Neural progenitor cell (in vitro differentiated cells): ENCODE measurements at regions not wholly inside any gene's neighbourhood (a gene's known extent, or its start where the extent isn't known, plus 50 kb on each side); places are given as distances from the start of the nearest gene placed in this dataset.

Experiments
- DNase-seq: peaks from one replicate; pipeline ENCODE4 v3.0.0-alpha.2; 2016; ENCODE audit warnings: low spot score
- H2AFZ ChIP-seq: fragments of 200-600 bp; sonication (generic); replicated peaks from 2 replicates; pipeline ENCODE4 v1.6.1; 2016; ENCODE audit warnings: antibody characterized with exemption
- H3F3A ChIP-seq: fragments of 200-600 bp; sonication (generic); 2 replicates; pipeline ENCODE4 v1.6.1; 2016; ENCODE audit warnings: antibody characterized with exemption, low read depth
- H3K27ac ChIP-seq: fragments of 200-600 bp; sonication (generic); 2 replicates; pipeline ENCODE4 v1.5.1; 2016; ENCODE audit warnings: mild to moderate bottlenecking
- H3K27me3 ChIP-seq: fragments of 200-600 bp; sonication (generic); 2 replicates; pipeline ENCODE4 v1.6.1; 2016; ENCODE audit warnings: mild to moderate bottlenecking, moderate library complexity
- H3K36me3 ChIP-seq: fragments of 200-600 bp; sonication (generic); 2 replicates; pipeline ENCODE4 v1.5.1; 2016
- H3K4me1 ChIP-seq: fragments of 200-600 bp; sonication (generic); 2 replicates; pipeline ENCODE4 v1.6.1; 2016; ENCODE audit warnings: mixed run types
- H3K4me2 ChIP-seq: fragments of 200-600 bp; sonication (generic); 2 replicates; pipeline ENCODE4 v1.6.1; 2016
- H3K4me3 ChIP-seq: fragments of 200-600 bp; sonication (generic); 2 replicates; pipeline ENCODE4 v1.5.1; 2016
- H3K79me2 ChIP-seq: fragments of 200-600 bp; sonication (generic); 2 replicates; pipeline ENCODE4 v1.6.1; 2016; ENCODE audit warnings: low read depth
- H3K9ac ChIP-seq: fragments of 200-600 bp; sonication (generic); 2 replicates; pipeline ENCODE4 v1.6.1; 2016
- H3K9me3 ChIP-seq: fragments of 200-600 bp; sonication (generic); 2 replicates; pipeline ENCODE4 v1.5.1; 2016; ENCODE audit warnings: low read depth
- H4K20me1 ChIP-seq: fragments of 200-600 bp; sonication (generic); 2 replicates; pipeline ENCODE4 v1.6.1; 2016; ENCODE audit warnings: low read depth
- H3K27ac Mint-ChIP-seq: 3 replicates; pipeline ENCODE4 v1.8.0; 2021; ENCODE audit warnings: mixed read lengths
- H3K27me3 Mint-ChIP-seq: 2 replicates; pipeline ENCODE4 v1.8.0; 2022; ENCODE audit warnings: low read depth, mild to moderate bottlenecking, inconsistent platforms, moderate library complexity, mixed read lengths; ENCODE audit not compliant: insufficient read depth
- H3K36me3 Mint-ChIP-seq: 3 replicates; pipeline ENCODE4 v1.8.0; 2021; ENCODE audit warnings: mixed read lengths
- H3K4me1 Mint-ChIP-seq: 3 replicates; pipeline ENCODE4 v1.8.0; 2021; ENCODE audit warnings: mixed read lengths
- H3K4me3 Mint-ChIP-seq: 3 replicates; pipeline ENCODE4 v1.8.0; 2021; ENCODE audit warnings: mild to moderate bottlenecking, moderate library complexity, mixed read lengths
- H3K9me3 Mint-ChIP-seq: 3 replicates; pipeline ENCODE4 v1.8.0; 2020; ENCODE audit warnings: mixed read lengths
- EZH2 ChIP-seq: fragments of 200-600 bp; sonication (generic); IDR thresholded peaks from 2 replicates; pipeline ENCODE4 v1.6.1; 2017; ENCODE audit warnings: antibody characterized with exemption, mild to moderate bottlenecking, moderate library complexity
- EZH2phosphoT487 ChIP-seq: fragments of 200-600 bp; sonication (generic); IDR thresholded peaks from 2 replicates; pipeline ENCODE4 v1.6.1; 2017; ENCODE audit warnings: antibody characterized with exemption
- TF ChIP-seq, protein P1 (sequence below): fragments of 200-600 bp; sonication (generic); IDR thresholded peaks from 2 replicates; pipeline ENCODE4 v1.5.1; 2017; ENCODE audit warnings: antibody characterized with exemption, mild to moderate bottlenecking

- no peak overlapping the region for H2AFZ ChIP-seq
- H3K27me3 ChIP-seq: no peaks in the 10 kb centered on the region
- H3K79me2 ChIP-seq: no peaks in the 10 kb centered on the region
- no peak overlapping the region for H3K27ac Mint-ChIP-seq
- no peak overlapping the region for H3K4me2 ChIP-seq
- H3K27ac ChIP-seq: no peak overlapping the region
- no peak for DNase-seq
- no peak overlapping the region for H3K9ac ChIP-seq
- peaks cover 32% of the 10 kb centered on the region for H3K4me1 ChIP-seq
- no peaks in the 10 kb centered on the region for H3K9me3 ChIP-seq
- H3F3A ChIP-seq: peaks cover 18% of the 10 kb centered on the region
- H3K4me3 ChIP-seq: no peak overlapping the region
- H3K4me3 Mint-ChIP-seq: no peak overlapping the region
- H4K20me1 ChIP-seq: no peaks in the 10 kb centered on the region
- peaks cover 5% of the 10 kb centered on the region for H3K4me1 Mint-ChIP-seq
- H3K36me3 Mint-ChIP-seq: no peaks in the 10 kb centered on the region
- TF ChIP-seq EZH2 (no peak), EZH2phosphoT487 (no peak)
- TF ChIP-seq, protein P1, sequence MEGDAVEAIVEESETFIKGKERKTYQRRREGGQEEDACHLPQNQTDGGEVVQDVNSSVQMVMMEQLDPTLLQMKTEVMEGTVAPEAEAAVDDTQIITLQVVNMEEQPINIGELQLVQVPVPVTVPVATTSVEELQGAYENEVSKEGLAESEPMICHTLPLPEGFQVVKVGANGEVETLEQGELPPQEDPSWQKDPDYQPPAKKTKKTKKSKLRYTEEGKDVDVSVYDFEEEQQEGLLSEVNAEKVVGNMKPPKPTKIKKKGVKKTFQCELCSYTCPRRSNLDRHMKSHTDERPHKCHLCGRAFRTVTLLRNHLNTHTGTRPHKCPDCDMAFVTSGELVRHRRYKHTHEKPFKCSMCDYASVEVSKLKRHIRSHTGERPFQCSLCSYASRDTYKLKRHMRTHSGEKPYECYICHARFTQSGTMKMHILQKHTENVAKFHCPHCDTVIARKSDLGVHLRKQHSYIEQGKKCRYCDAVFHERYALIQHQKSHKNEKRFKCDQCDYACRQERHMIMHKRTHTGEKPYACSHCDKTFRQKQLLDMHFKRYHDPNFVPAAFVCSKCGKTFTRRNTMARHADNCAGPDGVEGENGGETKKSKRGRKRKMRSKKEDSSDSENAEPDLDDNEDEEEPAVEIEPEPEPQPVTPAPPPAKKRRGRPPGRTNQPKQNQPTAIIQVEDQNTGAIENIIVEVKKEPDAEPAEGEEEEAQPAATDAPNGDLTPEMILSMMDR: no peak
- H3K27me3 Mint-ChIP-seq: peaks cover 8% of the 10 kb centered on the region
- no peaks in the 10 kb centered on the region for H3K9me3 Mint-ChIP-seq
- H3K36me3 ChIP-seq: no peaks in the 10 kb centered on the region
Measured at GRCh38 chr1:182281541-182281940, 110.0 kb downstream of the GLUL start.

GRCh38 chr1:182280504-182280900 is 111.1 kb downstream of the GLUL start:
- no peak overlapping the region for H3K4me3 Mint-ChIP-seq
- no peak overlapping the region for H3K27ac Mint-ChIP-seq
- no peaks in the 10 kb centered on the region for H3K27me3 ChIP-seq
- no peaks in the 10 kb centered on the region for H3K79me2 ChIP-seq
- no peaks in the 10 kb centered on the region for H3K9me3 Mint-ChIP-seq
- peaks cover 8% of the 10 kb centered on the region for H3K27me3 Mint-ChIP-seq
- TF ChIP-seq EZH2phosphoT487: no peak
- no peak for TF ChIP-seq EZH2
- TF ChIP-seq, protein P1: no peak
- H3K36me3 ChIP-seq: no peaks in the 10 kb centered on the region
- H3F3A ChIP-seq: peaks cover 18% of the 10 kb centered on the region
- H3K9me3 ChIP-seq: no peaks in the 10 kb centered on the region
- peak; percentile 67 for DNase-seq
- H3K9ac ChIP-seq: no peak overlapping the region
- peak overlapping the region; percentile 58 for H3K27ac ChIP-seq
- peaks cover 5% of the 10 kb centered on the region for H3K4me1 Mint-ChIP-seq
- H2AFZ ChIP-seq: no peak overlapping the region
- H3K4me3 ChIP-seq: peak overlapping the region; percentile 15
- H3K36me3 Mint-ChIP-seq: no peaks in the 10 kb centered on the region
- H4K20me1 ChIP-seq: no peaks in the 10 kb centered on the region
- peaks cover 32% of the 10 kb centered on the region for H3K4me1 ChIP-seq
- peak overlapping the region; percentile 80 for H3K4me2 ChIP-seq

DNA sequence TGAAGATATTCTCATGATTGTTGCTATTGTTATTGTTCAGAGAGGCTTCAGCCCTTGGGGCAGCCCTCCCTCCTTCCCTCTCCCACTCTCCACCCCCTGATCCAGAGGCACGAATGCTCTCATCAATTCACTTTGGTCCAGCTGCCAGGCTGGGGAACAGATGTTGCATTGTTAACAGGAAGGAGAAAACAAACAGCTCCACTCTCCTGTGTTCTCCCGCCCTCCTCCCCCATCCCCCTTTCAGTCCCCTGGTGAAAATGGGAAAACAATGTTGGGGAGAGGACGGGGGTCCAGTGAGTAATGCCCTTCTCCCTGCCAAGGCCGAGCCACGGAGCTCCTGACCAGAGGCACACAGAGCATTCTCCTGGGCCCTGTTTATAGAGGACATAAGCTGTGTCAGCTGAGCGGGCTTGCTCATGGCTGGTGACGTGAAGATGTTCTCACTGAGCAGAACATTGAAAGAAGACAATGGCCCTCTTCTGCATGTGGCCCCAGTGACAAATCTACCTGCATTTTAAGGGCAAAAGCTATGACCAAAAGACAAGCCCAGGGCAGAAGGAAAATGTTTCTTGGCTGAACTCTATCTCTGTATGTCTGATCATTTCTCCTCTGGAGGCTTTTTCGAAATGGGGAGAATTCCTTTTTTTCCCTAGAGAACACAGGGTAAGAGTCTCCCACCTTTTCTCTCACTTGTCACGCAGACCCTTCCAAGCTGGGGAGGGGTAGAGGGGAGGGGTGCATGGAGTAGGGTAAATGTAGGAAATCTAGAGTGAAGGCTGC is 111.7 kb downstream of the GLUL start:
- peak overlapping the region; percentile 15 for H3K4me3 ChIP-seq
- H3K27me3 ChIP-seq: no peaks in the 10 kb centered on the region
- Mint-ChIP-seq H3K36me3 (no peaks in the 10 kb centered on the region), H3K4me3 (no peak overlapping the region), H3K27ac (no peak overlapping the region), H3K9me3 (no peaks in the 10 kb centered on the region), H3K27me3 (peaks cover 8% of the 10 kb centered on the region), H3K4me1 (peaks cover 5% of the 10 kb centered on the region)
- H3K9me3 ChIP-seq: no peaks in the 10 kb centered on the region
- H2AFZ ChIP-seq: no peak overlapping the region
- peak; percentile 88 for DNase-seq
- peak overlapping the region; percentile 80 for H3K4me2 ChIP-seq
- no peaks in the 10 kb centered on the region for H4K20me1 ChIP-seq
- peak overlapping the region; percentile 58 for H3K27ac ChIP-seq
- H3K36me3 ChIP-seq: no peaks in the 10 kb centered on the region
- H3K79me2 ChIP-seq: no peaks in the 10 kb centered on the region
- H3F3A ChIP-seq: peaks cover 18% of the 10 kb centered on the region
- peaks cover 32% of the 10 kb centered on the region for H3K4me1 ChIP-seq
- no peak overlapping the region for H3K9ac ChIP-seq
- TF ChIP-seq EZH2phosphoT487: no peak
- TF ChIP-seq, protein P1: no peak
- TF ChIP-seq EZH2: no peak
